Adrenal gland (tissue), 9 donors: ENCODE measurements at regions not wholly inside any gene's neighbourhood (a gene's known extent, or its start where the extent isn't known, plus 50 kb on each side); places are given as distances from the start of the nearest gene placed in this dataset.
A peak's percentile ranks its signal among the peaks of the same experiment; 100 is the strongest.

Experiments
- DNase-seq, 7 donors: peaks; one replicate each; pipeline ENCODE4 v3.0.0-alpha.2; 2019 to 2020
- H3K27ac ChIP-seq, 5 donors: fragments of 200-600 bp; sonication (generic) in 4 of 5; 1 replicate in 3 of 5; 2 replicates in 2 of 5; pipeline versions ENCODE4 v1.5.1 to v1.8.0; 2016 to 2020; ENCODE audit warnings: mild to moderate bottlenecking in 1 of 5
- H3K27me3 ChIP-seq: fragments of 200-600 bp; 2 replicates; pipeline ENCODE4 v1.8.0; 2021
- H3K36me3 ChIP-seq, 2 donors: fragments of 200-600 bp; replicated peaks in 1 of 2; 1 replicate in 1 of 2; 2 replicates in 1 of 2; pipeline versions ENCODE4 v1.5.1 to v1.8.0; 2018 to 2022
- H3K4me1 ChIP-seq, 2 donors: fragments of 200-600 bp; replicated peaks in 1 of 2; 1 replicate in 1 of 2; 2 replicates in 1 of 2; pipeline versions ENCODE4 v1.5.1 to v1.8.0; 2018 to 2021
- H3K4me3 ChIP-seq, 4 donors: fragments of 200-600 bp; sonication (generic) in 3 of 4; one replicate each; pipeline ENCODE4 v1.5.1; 2016 to 2018
- H3K9me3 ChIP-seq, 3 donors: fragments of 200-600 bp; sonication (generic) in 1 of 3; replicated peaks in 1 of 3; 1 replicate in 2 of 3; 2 replicates in 1 of 3; pipeline versions ENCODE4 v1.5.1 to v1.8.0; 2016 to 2021
- POLR2A ChIP-seq, 2 donors: fragments of 450-650 bp; IDR thresholded peaks; one replicate each; pipeline ENCODE4 v1.6.1; 2017; ENCODE audit warnings: antibody characterized with exemption in 2 of 2, mild to moderate bottlenecking in 2 of 2, moderate library complexity in 1 of 2
- WGBS, 4 donors: extraction: QIAGEN DNeasy Blood & Tissue Kit in 2 of 4; methylation state at CpG; one replicate each; pipeline versions ENCODE4 v1.1.5 to v1.1.7; 2013 to 2017; 5-methylcytosine and 5-hydroxymethylcytosine counted together
- intact Hi-C, 2 donors: fragments of 100-400 bp; cut with DNase I; formaldehyde crosslinking; loops; one replicate each; pipeline versions ENCODE4 v1.14.1 to v1.15.0; 2022 to 2023
- TF ChIP-seq, protein P1 (sequence below), 6 experiments: fragments of 450-650 bp in 4 of 6; fragments of 200-600 bp in 2 of 6; sonication (generic) in 1 of 6; IDR thresholded peaks; 1 replicate in 5 of 6; 2 replicates in 1 of 6; pipeline versions ENCODE4 v1.5.1 to v1.8.0; 2016 to 2021; ENCODE audit warnings: antibody characterized with exemption in 6 of 6, mild to moderate bottlenecking in 2 of 6, moderate library complexity in 1 of 6
- donor health status: healthy with polysubstance abuse.
- donor health status: Bipolar disorder and iron deficiency.
- donor health status: DM: yes; HTN: yes; CAD: no.
- donor health status: DM: no; HTN: no; CAD: no.
- donor health status: DM: no; HTN: no; CAD: no.

DNA sequence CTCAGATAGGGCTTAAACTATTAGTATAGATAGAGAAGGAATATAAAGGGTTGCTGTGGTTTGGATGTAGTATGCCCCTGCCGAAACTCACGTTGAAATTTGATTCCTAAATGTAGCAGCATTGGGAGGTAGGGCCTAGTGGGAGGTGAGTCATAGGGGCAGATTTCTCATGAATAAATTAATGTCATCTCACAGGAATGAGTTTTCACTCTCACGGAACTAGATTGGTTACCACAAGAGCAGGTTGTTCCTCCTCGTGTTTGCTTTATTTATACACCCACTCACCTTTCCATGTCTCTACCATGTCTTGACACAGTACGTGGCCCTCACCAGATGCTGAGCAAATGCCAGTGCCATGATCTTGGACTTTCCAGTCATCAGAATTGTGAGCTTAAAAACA, 218.2 kb downstream of the RBM43 start:
- no peaks in the 10 kb centered on the region for H3K36me3 ChIP-seq
- no peak overlapping the region for H3K27ac ChIP-seq
- TF ChIP-seq, protein P1, sequence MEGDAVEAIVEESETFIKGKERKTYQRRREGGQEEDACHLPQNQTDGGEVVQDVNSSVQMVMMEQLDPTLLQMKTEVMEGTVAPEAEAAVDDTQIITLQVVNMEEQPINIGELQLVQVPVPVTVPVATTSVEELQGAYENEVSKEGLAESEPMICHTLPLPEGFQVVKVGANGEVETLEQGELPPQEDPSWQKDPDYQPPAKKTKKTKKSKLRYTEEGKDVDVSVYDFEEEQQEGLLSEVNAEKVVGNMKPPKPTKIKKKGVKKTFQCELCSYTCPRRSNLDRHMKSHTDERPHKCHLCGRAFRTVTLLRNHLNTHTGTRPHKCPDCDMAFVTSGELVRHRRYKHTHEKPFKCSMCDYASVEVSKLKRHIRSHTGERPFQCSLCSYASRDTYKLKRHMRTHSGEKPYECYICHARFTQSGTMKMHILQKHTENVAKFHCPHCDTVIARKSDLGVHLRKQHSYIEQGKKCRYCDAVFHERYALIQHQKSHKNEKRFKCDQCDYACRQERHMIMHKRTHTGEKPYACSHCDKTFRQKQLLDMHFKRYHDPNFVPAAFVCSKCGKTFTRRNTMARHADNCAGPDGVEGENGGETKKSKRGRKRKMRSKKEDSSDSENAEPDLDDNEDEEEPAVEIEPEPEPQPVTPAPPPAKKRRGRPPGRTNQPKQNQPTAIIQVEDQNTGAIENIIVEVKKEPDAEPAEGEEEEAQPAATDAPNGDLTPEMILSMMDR (IDR thresholded peaks at IDR 0.05): no peak
- no peak for TF ChIP-seq POLR2A (IDR thresholded peaks at IDR 0.05)
- intact Hi-C loops: no loop called here
- no peaks in the 10 kb centered on the region for H3K27me3 ChIP-seq
- DNase-seq: no peak
- WGBS, 4 donors: 73 to 81% (median 77%) methylated on average over 5 of the region's 5 CpGs
- no peaks in the 10 kb centered on the region for H3K4me1 ChIP-seq
- no peaks in the 10 kb centered on the region for H3K9me3 ChIP-seq
- H3K4me3 ChIP-seq: no peak overlapping the region

DNA sequence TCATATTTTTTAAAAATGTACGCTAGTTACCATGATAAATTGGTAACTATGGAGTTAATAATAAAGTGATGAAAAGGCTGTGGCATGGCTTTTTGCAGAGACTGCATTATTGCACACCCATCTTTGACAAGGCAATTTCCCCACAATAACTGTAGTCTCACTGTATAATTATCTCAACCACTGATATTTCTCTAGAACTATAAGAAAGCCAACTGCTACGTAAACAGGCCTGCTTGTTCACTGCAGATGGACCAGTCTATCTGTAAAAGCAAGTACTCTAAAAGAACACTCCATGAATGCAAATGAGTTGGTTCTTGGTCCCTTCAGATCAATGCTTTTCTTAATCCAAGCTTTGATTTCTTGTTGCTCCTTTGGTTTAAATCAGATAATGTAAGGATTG, 218.7 kb downstream of the RBM43 start:
- Histone ChIP-seq H3K4me3 (no peak overlapping the region), H3K36me3 (no peaks in the 10 kb centered on the region), H3K27me3 (no peaks in the 10 kb centered on the region), H3K27ac (no peak overlapping the region), H3K9me3 (no peaks in the 10 kb centered on the region), H3K4me1 (no peaks in the 10 kb centered on the region)
- TF ChIP-seq POLR2A (IDR thresholded peaks at IDR 0.05): no peak
- TF ChIP-seq, protein P1 (IDR thresholded peaks at IDR 0.05): no peak
- no peak for DNase-seq
- intact Hi-C loops: no loop called here
- 86 to 100% (median 93%) methylated on average over 2 of the region's 2 CpGs for WGBS, 4 donors

DNA sequence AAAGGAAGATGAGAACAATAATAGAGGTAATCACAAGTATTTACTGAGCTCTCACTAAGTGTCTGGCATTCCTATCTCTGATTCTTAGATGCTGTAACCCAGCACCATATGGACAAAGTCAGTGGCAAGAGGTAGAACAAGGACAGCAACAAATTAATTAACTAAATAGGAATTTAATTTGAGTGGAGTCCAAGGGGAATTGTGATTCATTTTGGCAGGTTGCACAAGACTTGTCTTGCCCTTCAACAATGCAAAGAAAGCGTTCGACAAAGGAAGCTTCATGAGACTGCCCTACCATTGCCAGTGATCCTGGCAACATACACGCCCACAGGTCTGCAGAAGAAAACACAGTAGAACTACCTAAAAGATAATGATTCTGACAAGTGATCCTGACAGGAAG, 221.6 kb downstream of the RBM43 start:
- Histone ChIP-seq H3K27ac (no peak overlapping the region), H3K36me3 (no peaks in the 10 kb centered on the region), H3K27me3 (no peaks in the 10 kb centered on the region), H3K4me3 (no peak overlapping the region), H3K4me1 (no peaks in the 10 kb centered on the region), H3K9me3 (no peaks in the 10 kb centered on the region)
- intact Hi-C loops: no loop called here
- WGBS, 4 donors: 32 to 57% (median 43%) methylated on average over 3 of the region's 3 CpGs
- TF ChIP-seq POLR2A (IDR thresholded peaks at IDR 0.05): no peak
- TF ChIP-seq, protein P1 (IDR thresholded peaks at IDR 0.05): no peak
- DNase-seq: peak in 2 of 7 donors; percentile 16 to 17

DNA sequence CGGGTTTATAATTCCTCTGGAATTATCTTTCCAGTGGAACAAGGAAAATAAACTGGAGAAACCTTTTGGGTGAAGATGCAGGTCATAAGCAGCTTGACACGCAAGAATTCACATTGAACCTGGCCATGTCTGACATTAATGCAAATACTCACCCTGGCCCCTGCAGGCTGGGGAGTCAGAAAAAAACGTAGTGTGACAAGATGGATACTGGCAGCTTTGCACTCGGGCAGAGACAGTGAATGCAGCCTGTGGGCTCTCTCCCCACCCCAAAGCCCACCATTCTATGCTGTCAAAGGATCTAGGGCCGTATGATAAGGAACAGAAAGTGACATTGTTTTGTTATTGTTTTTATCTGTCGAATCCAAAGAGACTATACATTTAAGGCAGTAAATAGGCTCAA, 223.1 kb downstream of the RBM43 start:
- H3K9me3 ChIP-seq: no peaks in the 10 kb centered on the region
- TF ChIP-seq POLR2A (IDR thresholded peaks at IDR 0.05): no peak
- TF ChIP-seq, protein P1 (IDR thresholded peaks at IDR 0.05): no peak
- no peaks in the 10 kb centered on the region for H3K27me3 ChIP-seq
- intact Hi-C loops: no loop called here
- no peak overlapping the region for H3K27ac ChIP-seq
- no peaks in the 10 kb centered on the region for H3K4me1 ChIP-seq
- H3K36me3 ChIP-seq: no peaks in the 10 kb centered on the region
- H3K4me3 ChIP-seq: no peak overlapping the region
- 70 to 84% (median 75%) methylated on average over 6 of the region's 6 CpGs for WGBS, 4 donors
- DNase-seq: no peak
